ENCODE measurements at regions not wholly inside any gene's neighbourhood (a gene's known extent, or its start where the extent isn't known, plus 50 kb on each side); places are given as distances from the start of the nearest gene placed in this dataset.

- TF ChIP-seq ZNF121 (tag by site-specific recombination; IDR thresholded peaks at IDR 0.05): no peak
- no peak for TF ChIP-seq ZNF548 (tag by site-specific recombination; IDR thresholded peaks at IDR 0.05)
- TF ChIP-seq CTCF (tag by site-specific recombination; IDR thresholded peaks at IDR 0.05): no peak
- TF ChIP-seq REST (tag by site-specific recombination; IDR thresholded peaks at IDR 0.05): no peak
Measured at GRCh38 chr1:184292101-184292500, 94.7 kb upstream of the C1orf21 start.
